ENCODE measurements at regions not wholly inside any gene's neighbourhood (a gene's known extent, or its start where the extent isn't known, plus 50 kb on each side); places are given as distances from the start of the nearest gene placed in this dataset.

DNA sequence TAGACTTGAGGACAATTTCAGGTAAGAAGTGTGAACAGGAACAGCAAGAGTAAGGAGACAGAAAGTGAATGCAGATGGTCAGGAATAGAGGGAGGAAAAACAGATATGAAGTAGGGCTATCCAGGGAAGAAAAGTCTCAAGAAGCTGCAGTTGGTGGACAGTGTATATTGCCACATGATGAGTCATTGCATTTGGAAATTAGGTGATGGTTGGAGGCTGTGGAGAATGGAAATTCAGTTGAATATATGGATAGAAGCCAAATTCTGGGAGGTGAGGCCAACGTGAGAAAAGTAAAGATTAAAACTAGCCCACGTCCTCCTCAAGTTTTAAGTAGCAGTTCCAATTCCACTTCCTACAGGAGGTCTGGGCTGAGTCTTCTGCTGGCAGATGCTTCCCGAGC lies 158.4 kb downstream of the UBE2E3 start:
- H3K27me3 ChIP-seq (ENCODE audit: insufficient read depth, low read length): no peaks in the 10 kb centered on the region
- DNase-seq (ENCODE audit: low read depth, low spot score) (no peak), ATAC-seq (no peak)
- intact Hi-C loops (cut with micrococcal nuclease): no loop called here
- ChIA-PET POLR2A (no interaction called here), RAD21 (ENCODE audit: low non-redundant PET in 1 of 2, low total read pairs in 2 of 2, uncharacterized antibody in 2 of 2, unreplicated experiment in 2 of 2) (no interaction called here), CTCF (no interaction called here)
- no peaks in the 10 kb centered on the region for H3K79me2 ChIP-seq (ENCODE audit: insufficient read depth, low read length)
- H3K4me3 ChIP-seq (replicated peaks in 1 of 2; ENCODE audit: low read depth in 1 of 2, low read length in 2 of 2): no peak overlapping the region
- no peaks in the 10 kb centered on the region for H3K36me3 ChIP-seq (ENCODE audit: control insufficient read depth in 1 of 2, insufficient read depth in 2 of 2, low read length in 2 of 2)
- H3K4me2 ChIP-seq (ENCODE audit: low read length): no peak overlapping the region
- H3K9me3 ChIP-seq (ENCODE audit: control insufficient read depth in 1 of 2, insufficient read depth in 1 of 2, low read depth in 1 of 2, low read length in 2 of 2): no peaks in the 10 kb centered on the region
- BruUV-seq (replicated peaks): no TSS peak
- no peak overlapping the region for H2AFZ ChIP-seq (ENCODE audit: low read depth, low read length, poor library complexity, severe bottlenecking)
- H3K9me2 ChIP-seq (ENCODE audit: insufficient read depth): no peaks in the 10 kb centered on the region
- no peak overlapping the region for H3K9ac ChIP-seq (ENCODE audit: low read length)
- no peaks in the 10 kb centered on the region for H3K4me1 ChIP-seq (ENCODE audit: control insufficient read depth in 1 of 2, insufficient read depth in 2 of 2, low read length in 2 of 2)
- TF ChIP-seq ELF1 (IDR thresholded peaks at IDR 0.05; ENCODE audit: borderline replicate concordance, low read depth) (no peak), CEBPB (IDR thresholded peaks at IDR 0.05; ENCODE audit: low read depth) (no peak), EGR1 (IDR thresholded peaks at IDR 0.05; ENCODE audit: low read depth) (no peak)
- TF ChIP-seq, protein P1, sequence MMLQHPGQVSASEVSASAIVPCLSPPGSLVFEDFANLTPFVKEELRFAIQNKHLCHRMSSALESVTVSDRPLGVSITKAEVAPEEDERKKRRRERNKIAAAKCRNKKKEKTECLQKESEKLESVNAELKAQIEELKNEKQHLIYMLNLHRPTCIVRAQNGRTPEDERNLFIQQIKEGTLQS (IDR thresholded peaks at IDR 0.05): no peak
- TF ChIP-seq, protein P2, sequence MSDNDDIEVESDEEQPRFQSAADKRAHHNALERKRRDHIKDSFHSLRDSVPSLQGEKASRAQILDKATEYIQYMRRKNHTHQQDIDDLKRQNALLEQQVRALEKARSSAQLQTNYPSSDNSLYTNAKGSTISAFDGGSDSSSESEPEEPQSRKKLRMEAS (IDR thresholded peaks at IDR 0.05): no peak
- no peak overlapping the region for H3K27ac ChIP-seq (ENCODE audit: low read depth, low read length)
- no peaks in the 10 kb centered on the region for H4K20me1 ChIP-seq (ENCODE audit: insufficient read depth)

GRCh38 chr2:181139831-181140230 lies 159.4 kb downstream of the UBE2E3 start:
- ChIA-PET CTCF (no interaction called here), POLR2A (no interaction called here), RAD21 (ENCODE audit: low non-redundant PET in 1 of 2, low total read pairs in 2 of 2, uncharacterized antibody in 2 of 2, unreplicated experiment in 2 of 2) (no interaction called here)
- Histone ChIP-seq H3K4me2 (ENCODE audit: low read length) (no peak overlapping the region), H3K79me2 (ENCODE audit: insufficient read depth, low read length) (no peaks in the 10 kb centered on the region), H4K20me1 (ENCODE audit: insufficient read depth) (no peaks in the 10 kb centered on the region), H3K9me2 (ENCODE audit: insufficient read depth) (no peaks in the 10 kb centered on the region), H3K27me3 (ENCODE audit: insufficient read depth, low read length) (no peaks in the 10 kb centered on the region), H2AFZ (ENCODE audit: low read depth, low read length, poor library complexity, severe bottlenecking) (no peak overlapping the region), H3K9ac (ENCODE audit: low read length) (no peak overlapping the region), H3K4me3 (replicated peaks in 1 of 2; ENCODE audit: low read depth in 1 of 2, low read length in 2 of 2) (no peak overlapping the region), H3K36me3 (ENCODE audit: control insufficient read depth in 1 of 2, insufficient read depth in 2 of 2, low read length in 2 of 2) (no peaks in the 10 kb centered on the region), H3K27ac (ENCODE audit: low read depth, low read length) (no peak overlapping the region), H3K9me3 (ENCODE audit: control insufficient read depth in 1 of 2, insufficient read depth in 1 of 2, low read depth in 1 of 2, low read length in 2 of 2) (no peaks in the 10 kb centered on the region), H3K4me1 (ENCODE audit: control insufficient read depth in 1 of 2, insufficient read depth in 2 of 2, low read length in 2 of 2) (no peaks in the 10 kb centered on the region)
- no TSS peak for BruUV-seq (replicated peaks)
- intact Hi-C loops (cut with micrococcal nuclease): no loop called here
- no peak for DNase-seq (ENCODE audit: low read depth, low spot score)
- TF ChIP-seq POLR2AphosphoS5 (IDR thresholded peaks at IDR 0.05; ENCODE audit: low read depth, low read length) (no peak), SP1 (IDR thresholded peaks at IDR 0.05; ENCODE audit: low read depth) (no peak), SIN3A (IDR thresholded peaks at IDR 0.05; ENCODE audit: low read depth) (no peak), EZH2 (IDR thresholded peaks at IDR 0.05) (no peak), RAD21 (IDR thresholded peaks at IDR 0.05; ENCODE audit: low read depth) (no peak), SRF (IDR thresholded peaks at IDR 0.05; ENCODE audit: low read depth) (no peak), EZH2phosphoT487 (IDR thresholded peaks at IDR 0.05; ENCODE audit: borderline replicate concordance) (no peak), JUND (IDR thresholded peaks at IDR 0.05) (no peak), ZNF274 (IDR thresholded peaks at IDR 0.05; ENCODE audit: low read depth, low read length) (no peak)
- no peak for ATAC-seq

All from HCT116 (cell line).